ENCODE measurements at regions not wholly inside any gene's neighbourhood (a gene's known extent, or its start where the extent isn't known, plus 50 kb on each side); places are given as distances from the start of the nearest gene placed in this dataset.

DNA sequence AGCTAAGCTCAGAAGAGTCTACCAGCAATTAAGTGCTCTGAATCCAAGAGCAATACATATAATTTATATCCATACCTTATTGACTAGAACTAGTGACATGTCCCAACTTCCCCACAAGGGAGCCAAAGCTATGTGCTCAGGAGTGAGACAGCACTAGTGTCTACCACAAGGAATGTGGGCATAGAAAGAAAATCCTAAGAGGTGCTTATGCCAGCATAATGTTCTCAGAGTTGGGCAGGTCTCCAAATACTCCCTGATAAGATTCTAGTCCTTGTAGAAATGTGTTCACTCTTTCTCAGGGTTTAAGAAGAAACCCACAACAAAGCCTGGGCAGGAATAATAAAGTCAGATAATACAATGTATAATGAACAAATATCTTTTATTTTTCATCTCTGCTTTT lies 275.1 kb downstream of the BRINP1 start:
- in situ Hi-C loops (cut with MboI) = no loop called here
- H3K79me2 ChIP-seq (ENCODE audit: control insufficient read depth, insufficient read depth, low read length) = no peaks in the 10 kb centered on the region
- DNase-seq (ENCODE audit: low read depth, low spot score) (no peak), ATAC-seq (no peak), FAIRE-seq (no peak)
- BruUV-seq (replicated peaks) = no TSS peak
- no peaks in the 10 kb centered on the region for H3K9me3 ChIP-seq (replicated peaks; ENCODE audit: control insufficient read depth, insufficient read depth, low read length)
- no peaks in the 10 kb centered on the region for H3K36me3 ChIP-seq (ENCODE audit: control insufficient read depth in 2 of 2, insufficient read depth in 2 of 2, low read length in 1 of 2)
- H3K27me3 ChIP-seq (replicated peaks in 1 of 2; ENCODE audit: control insufficient read depth in 2 of 2, insufficient read depth in 2 of 2, low read length in 1 of 2) = no peaks in the 10 kb centered on the region
- no peak overlapping the region for H3K27ac ChIP-seq (ENCODE audit: control insufficient read depth, insufficient read depth)
- no peak overlapping the region for H3K4me2 ChIP-seq (ENCODE audit: control insufficient read depth, insufficient read depth)
- no peaks in the 10 kb centered on the region for H3K4me1 ChIP-seq (ENCODE audit: control insufficient read depth, insufficient read depth, low read length)
- ChIA-PET CTCF (no interaction called here), SMC1A (ENCODE audit: uncharacterized antibody, unreplicated experiment) (no interaction called here), RAD21 (ENCODE audit: unreplicated experiment) (no interaction called here), POLR2A (no interaction called here)
- no peak overlapping the region for H3K9ac ChIP-seq (ENCODE audit: control insufficient read depth, insufficient read depth, low read length)
- H3K4me3 ChIP-seq = no peak overlapping the region
- intact Hi-C loops (cut with micrococcal nuclease; ENCODE audit: unreplicated experiment) = no loop called here
- no peak overlapping the region for H2AFZ ChIP-seq (ENCODE audit: control insufficient read depth, low read depth, low read length)
- TF ChIP-seq EED (IDR thresholded peaks at IDR 0.05; ENCODE audit: low read depth) = no peak
- no peaks in the 10 kb centered on the region for H4K20me1 ChIP-seq (ENCODE audit: control insufficient read depth, insufficient read depth)

DNA sequence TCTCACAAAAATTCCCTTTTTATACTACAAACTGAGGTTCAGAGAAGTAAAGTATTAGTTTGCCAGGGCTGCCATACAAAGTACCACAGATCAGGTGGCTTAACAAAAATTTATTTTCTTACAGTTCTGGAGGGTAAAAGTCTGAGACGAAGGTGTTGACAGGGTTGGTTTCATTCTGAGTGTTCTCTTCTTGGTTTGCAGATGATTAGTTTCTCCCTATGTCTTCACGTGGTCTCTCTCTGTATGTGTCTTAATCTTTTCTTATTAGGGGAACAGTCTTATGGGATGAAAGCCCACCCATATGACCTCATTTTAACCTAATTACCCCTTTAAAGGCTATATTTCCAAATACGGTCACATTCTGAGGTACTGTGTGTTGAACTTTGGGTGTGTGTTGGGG lies 274.2 kb downstream of the BRINP1 start:
- 31% methylated on average over 3 of the region's 3 CpGs for WGBS (ENCODE audit: insufficient coverage, insufficient replicate concordance, low lambda C conversion rate, missing lambda C conversion rate)
- in situ Hi-C loops (cut with MboI) = no loop called here
- Histone ChIP-seq H3K27ac (ENCODE audit: control insufficient read depth, insufficient read depth) (no peak overlapping the region), H3K36me3 (ENCODE audit: control insufficient read depth in 2 of 2, insufficient read depth in 2 of 2, low read length in 1 of 2) (no peaks in the 10 kb centered on the region), H3K79me2 (ENCODE audit: control insufficient read depth, insufficient read depth, low read length) (no peaks in the 10 kb centered on the region), H2AFZ (ENCODE audit: control insufficient read depth, low read depth, low read length) (no peak overlapping the region), H3K4me1 (ENCODE audit: control insufficient read depth, insufficient read depth, low read length) (no peaks in the 10 kb centered on the region), H3K27me3 (replicated peaks in 1 of 2; ENCODE audit: control insufficient read depth in 2 of 2, insufficient read depth in 2 of 2, low read length in 1 of 2) (no peaks in the 10 kb centered on the region), H3K9me3 (replicated peaks; ENCODE audit: control insufficient read depth, insufficient read depth, low read length) (no peaks in the 10 kb centered on the region), H3K4me2 (ENCODE audit: control insufficient read depth, insufficient read depth) (no peak overlapping the region), H3K9ac (ENCODE audit: control insufficient read depth, insufficient read depth, low read length) (no peak overlapping the region), H3K4me3 (no peak overlapping the region), H4K20me1 (ENCODE audit: control insufficient read depth, insufficient read depth) (no peaks in the 10 kb centered on the region)
- FAIRE-seq (no peak), DNase-seq (ENCODE audit: low read depth, low spot score) (no peak), ATAC-seq (peak; percentile 80)
- POLR2A ChIA-PET = no interaction called here
- SMC1A ChIA-PET (ENCODE audit: uncharacterized antibody, unreplicated experiment) = no interaction called here
- BruUV-seq (replicated peaks) = no TSS peak
- CTCF ChIA-PET = no interaction called here
- RAD21 ChIA-PET (ENCODE audit: unreplicated experiment) = no interaction called here
- intact Hi-C loops (cut with micrococcal nuclease; ENCODE audit: unreplicated experiment) = no loop called here
- TF ChIP-seq POU2F2 (IDR thresholded peaks at IDR 0.05; ENCODE audit: borderline replicate concordance, low read depth, low read length) = no peak
- no peak for TF ChIP-seq SMARCA5 (IDR thresholded peaks at IDR 0.05)
- TF ChIP-seq, protein P1, sequence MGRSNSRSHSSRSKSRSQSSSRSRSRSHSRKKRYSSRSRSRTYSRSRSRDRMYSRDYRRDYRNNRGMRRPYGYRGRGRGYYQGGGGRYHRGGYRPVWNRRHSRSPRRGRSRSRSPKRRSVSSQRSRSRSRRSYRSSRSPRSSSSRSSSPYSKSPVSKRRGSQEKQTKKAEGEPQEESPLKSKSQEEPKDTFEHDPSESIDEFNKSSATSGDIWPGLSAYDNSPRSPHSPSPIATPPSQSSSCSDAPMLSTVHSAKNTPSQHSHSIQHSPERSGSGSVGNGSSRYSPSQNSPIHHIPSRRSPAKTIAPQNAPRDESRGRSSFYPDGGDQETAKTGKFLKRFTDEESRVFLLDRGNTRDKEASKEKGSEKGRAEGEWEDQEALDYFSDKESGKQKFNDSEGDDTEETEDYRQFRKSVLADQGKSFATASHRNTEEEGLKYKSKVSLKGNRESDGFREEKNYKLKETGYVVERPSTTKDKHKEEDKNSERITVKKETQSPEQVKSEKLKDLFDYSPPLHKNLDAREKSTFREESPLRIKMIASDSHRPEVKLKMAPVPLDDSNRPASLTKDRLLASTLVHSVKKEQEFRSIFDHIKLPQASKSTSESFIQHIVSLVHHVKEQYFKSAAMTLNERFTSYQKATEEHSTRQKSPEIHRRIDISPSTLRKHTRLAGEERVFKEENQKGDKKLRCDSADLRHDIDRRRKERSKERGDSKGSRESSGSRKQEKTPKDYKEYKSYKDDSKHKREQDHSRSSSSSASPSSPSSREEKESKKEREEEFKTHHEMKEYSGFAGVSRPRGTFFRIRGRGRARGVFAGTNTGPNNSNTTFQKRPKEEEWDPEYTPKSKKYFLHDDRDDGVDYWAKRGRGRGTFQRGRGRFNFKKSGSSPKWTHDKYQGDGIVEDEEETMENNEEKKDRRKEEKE (IDR thresholded peaks at IDR 0.05) = no peak
- TF ChIP-seq EZH2 (IDR thresholded peaks at IDR 0.05; ENCODE audit: borderline replicate concordance, control insufficient read depth, low read depth, low read length) = no peak
- TF ChIP-seq GABPA (IDR thresholded peaks at IDR 0.05; ENCODE audit: low read depth) = no peak
- TF ChIP-seq GATAD2B (conservative IDR thresholded peaks at IDR 0.05; ENCODE audit: low read depth) = no peak
- no peak for TF ChIP-seq NR2C1 (IDR thresholded peaks at IDR 0.05)
- TF ChIP-seq, protein P2, sequence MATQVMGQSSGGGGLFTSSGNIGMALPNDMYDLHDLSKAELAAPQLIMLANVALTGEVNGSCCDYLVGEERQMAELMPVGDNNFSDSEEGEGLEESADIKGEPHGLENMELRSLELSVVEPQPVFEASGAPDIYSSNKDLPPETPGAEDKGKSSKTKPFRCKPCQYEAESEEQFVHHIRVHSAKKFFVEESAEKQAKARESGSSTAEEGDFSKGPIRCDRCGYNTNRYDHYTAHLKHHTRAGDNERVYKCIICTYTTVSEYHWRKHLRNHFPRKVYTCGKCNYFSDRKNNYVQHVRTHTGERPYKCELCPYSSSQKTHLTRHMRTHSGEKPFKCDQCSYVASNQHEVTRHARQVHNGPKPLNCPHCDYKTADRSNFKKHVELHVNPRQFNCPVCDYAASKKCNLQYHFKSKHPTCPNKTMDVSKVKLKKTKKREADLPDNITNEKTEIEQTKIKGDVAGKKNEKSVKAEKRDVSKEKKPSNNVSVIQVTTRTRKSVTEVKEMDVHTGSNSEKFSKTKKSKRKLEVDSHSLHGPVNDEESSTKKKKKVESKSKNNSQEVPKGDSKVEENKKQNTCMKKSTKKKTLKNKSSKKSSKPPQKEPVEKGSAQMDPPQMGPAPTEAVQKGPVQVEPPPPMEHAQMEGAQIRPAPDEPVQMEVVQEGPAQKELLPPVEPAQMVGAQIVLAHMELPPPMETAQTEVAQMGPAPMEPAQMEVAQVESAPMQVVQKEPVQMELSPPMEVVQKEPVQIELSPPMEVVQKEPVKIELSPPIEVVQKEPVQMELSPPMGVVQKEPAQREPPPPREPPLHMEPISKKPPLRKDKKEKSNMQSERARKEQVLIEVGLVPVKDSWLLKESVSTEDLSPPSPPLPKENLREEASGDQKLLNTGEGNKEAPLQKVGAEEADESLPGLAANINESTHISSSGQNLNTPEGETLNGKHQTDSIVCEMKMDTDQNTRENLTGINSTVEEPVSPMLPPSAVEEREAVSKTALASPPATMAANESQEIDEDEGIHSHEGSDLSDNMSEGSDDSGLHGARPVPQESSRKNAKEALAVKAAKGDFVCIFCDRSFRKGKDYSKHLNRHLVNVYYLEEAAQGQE (IDR thresholded peaks at IDR 0.05; ENCODE audit: low read depth, low read length) = no peak
- TF ChIP-seq RAD51 (IDR thresholded peaks at IDR 0.05) = peak; percentile 74
- 0 out of 2 replicates have a peak, but pooled peaks have one; percentile 48 for TF ChIP-seq ATF7 (IDR thresholded peaks at IDR 0.05; ENCODE audit: low read depth)
- no peak for TF ChIP-seq POLR2AphosphoS5 (IDR thresholded peaks at IDR 0.05; ENCODE audit: low read length)
- peak; percentile 51; the same call in 1 of the 2 replicates for TF ChIP-seq MTA2 (IDR thresholded peaks at IDR 0.05; ENCODE audit: low read depth)
- TF ChIP-seq IKZF2 (IDR thresholded peaks at IDR 0.05) = no peak
- no peak for TF ChIP-seq NFYB (IDR thresholded peaks at IDR 0.05; ENCODE audit: insufficient read depth, low read depth, low read length)

All from GM12878 (cell line).